ENCODE measurements at regions not wholly inside any gene's neighbourhood (a gene's known extent, or its start where the extent isn't known, plus 50 kb on each side); places are given as distances from the start of the nearest gene placed in this dataset.

GRCh38 chr22:47734511-47734910, 972.1 kb downstream of the TBC1D22A start:
- Histone ChIP-seq H3K36me3 (ENCODE audit: control insufficient read depth, low read length) (no peaks in the 10 kb centered on the region), H3K4me2 (ENCODE audit: low read length) (no peak overlapping the region), H3K9me3 (ENCODE audit: control insufficient read depth, insufficient read depth, low read length) (no peaks in the 10 kb centered on the region), H3K4me3 (ENCODE audit: low read length) (no peak overlapping the region), H3K4me1 (ENCODE audit: control insufficient read depth, low read length) (no peaks in the 10 kb centered on the region), H4K20me1 (ENCODE audit: control insufficient read depth, insufficient read depth, low read depth, low read length) (no peaks in the 10 kb centered on the region), H3F3A (ENCODE audit: control insufficient read depth, insufficient read depth) (no peaks in the 10 kb centered on the region), H3K9me2 (replicated peaks; ENCODE audit: control insufficient read depth, low read length) (no peaks in the 10 kb centered on the region), H3K79me2 (ENCODE audit: control insufficient read depth, low read length) (no peaks in the 10 kb centered on the region), H3K27me3 (ENCODE audit: control insufficient read depth, low read length) (no peaks in the 10 kb centered on the region), H3K27ac (ENCODE audit: low read depth, low read length) (no peak overlapping the region)
- TF ChIP-seq EZH2phosphoT487 (IDR thresholded peaks at IDR 0.05; ENCODE audit: borderline replicate concordance, low read length) (no peak), CTCF (IDR thresholded peaks at IDR 0.05; ENCODE audit: low read depth, low read length, poor library complexity, severe bottlenecking) (no peak)

GRCh38 chr22:47727641-47728040, 965.2 kb downstream of the TBC1D22A start:
- no peaks in the 10 kb centered on the region for H4K20me1 ChIP-seq (ENCODE audit: control insufficient read depth, insufficient read depth, low read depth, low read length)
- H3K27ac ChIP-seq (ENCODE audit: low read depth, low read length), result no peak overlapping the region
- no peaks in the 10 kb centered on the region for H3K9me3 ChIP-seq (ENCODE audit: control insufficient read depth, insufficient read depth, low read length)
- peaks cover 13% of the 10 kb centered on the region for H3K27me3 ChIP-seq (ENCODE audit: control insufficient read depth, low read length)
- H3F3A ChIP-seq (ENCODE audit: control insufficient read depth, insufficient read depth), result no peaks in the 10 kb centered on the region
- H3K4me2 ChIP-seq (ENCODE audit: low read length), result no peak overlapping the region
- no peak for TF ChIP-seq CTCF (IDR thresholded peaks at IDR 0.05; ENCODE audit: low read depth, low read length, poor library complexity, severe bottlenecking)
- no peak for TF ChIP-seq EZH2phosphoT487 (IDR thresholded peaks at IDR 0.05; ENCODE audit: borderline replicate concordance, low read length)
- H3K4me1 ChIP-seq (ENCODE audit: control insufficient read depth, low read length), result no peaks in the 10 kb centered on the region
- H3K36me3 ChIP-seq (ENCODE audit: control insufficient read depth, low read length), result no peaks in the 10 kb centered on the region
- no peaks in the 10 kb centered on the region for H3K79me2 ChIP-seq (ENCODE audit: control insufficient read depth, low read length)
- no peak overlapping the region for H3K4me3 ChIP-seq (ENCODE audit: low read length)
- no peaks in the 10 kb centered on the region for H3K9me2 ChIP-seq (replicated peaks; ENCODE audit: control insufficient read depth, low read length)

- H3K27ac ChIP-seq (ENCODE audit: low read depth, low read length), result no peak overlapping the region
- H3K27me3 ChIP-seq (ENCODE audit: control insufficient read depth, low read length), result peaks cover 21% of the 10 kb centered on the region
- no peak overlapping the region for H3K4me3 ChIP-seq (ENCODE audit: low read length)
- H3K79me2 ChIP-seq (ENCODE audit: control insufficient read depth, low read length), result no peaks in the 10 kb centered on the region
- no peaks in the 10 kb centered on the region for H3K9me3 ChIP-seq (ENCODE audit: control insufficient read depth, insufficient read depth, low read length)
- no peak overlapping the region for H3K4me2 ChIP-seq (ENCODE audit: low read length)
- H3K9me2 ChIP-seq (replicated peaks; ENCODE audit: control insufficient read depth, low read length), result no peaks in the 10 kb centered on the region
- no peaks in the 10 kb centered on the region for H3F3A ChIP-seq (ENCODE audit: control insufficient read depth, insufficient read depth)
- H3K4me1 ChIP-seq (ENCODE audit: control insufficient read depth, low read length), result no peaks in the 10 kb centered on the region
- no peaks in the 10 kb centered on the region for H4K20me1 ChIP-seq (ENCODE audit: control insufficient read depth, insufficient read depth, low read depth, low read length)
- TF ChIP-seq CTCF (IDR thresholded peaks at IDR 0.05; ENCODE audit: low read depth, low read length, poor library complexity, severe bottlenecking) (no peak), EZH2phosphoT487 (IDR thresholded peaks at IDR 0.05; ENCODE audit: borderline replicate concordance, low read length) (no peak)
- no peaks in the 10 kb centered on the region for H3K36me3 ChIP-seq (ENCODE audit: control insufficient read depth, low read length)
Measured at GRCh38 chr22:47724751-47725150, 962.3 kb downstream of the TBC1D22A start.

GRCh38 chr22:47724030-47724429, 961.6 kb downstream of the TBC1D22A start:
- Histone ChIP-seq H3F3A (ENCODE audit: control insufficient read depth, insufficient read depth) (no peaks in the 10 kb centered on the region), H3K79me2 (ENCODE audit: control insufficient read depth, low read length) (no peaks in the 10 kb centered on the region)
- TF ChIP-seq CTCF (IDR thresholded peaks at IDR 0.05; ENCODE audit: low read depth, low read length, poor library complexity, severe bottlenecking), result no peak
- no peak for TF ChIP-seq EZH2phosphoT487 (IDR thresholded peaks at IDR 0.05; ENCODE audit: borderline replicate concordance, low read length)

More at GRCh38 chr22:47724030-47724429, 961.6 kb downstream of the TBC1D22A start:
- H3K36me3 ChIP-seq (ENCODE audit: control insufficient read depth, low read length), result no peaks in the 10 kb centered on the region
- H3K9me2 ChIP-seq (replicated peaks; ENCODE audit: control insufficient read depth, low read length), result no peaks in the 10 kb centered on the region
- H3K4me1 ChIP-seq (ENCODE audit: control insufficient read depth, low read length), result no peaks in the 10 kb centered on the region
- no peak overlapping the region for H3K4me2 ChIP-seq (ENCODE audit: low read length)
- H3K27ac ChIP-seq (ENCODE audit: low read depth, low read length), result no peak overlapping the region
- no peak overlapping the region for H3K4me3 ChIP-seq (ENCODE audit: low read length)
- peaks cover 18% of the 10 kb centered on the region for H3K27me3 ChIP-seq (ENCODE audit: control insufficient read depth, low read length)
- H4K20me1 ChIP-seq (ENCODE audit: control insufficient read depth, insufficient read depth, low read depth, low read length), result no peaks in the 10 kb centered on the region
- no peaks in the 10 kb centered on the region for H3K9me3 ChIP-seq (ENCODE audit: control insufficient read depth, insufficient read depth, low read length)
